ENCODE measurements at regions not wholly inside any gene's neighbourhood (a gene's known extent, or its start where the extent isn't known, plus 50 kb on each side); places are given as distances from the start of the nearest gene placed in this dataset.

DNA sequence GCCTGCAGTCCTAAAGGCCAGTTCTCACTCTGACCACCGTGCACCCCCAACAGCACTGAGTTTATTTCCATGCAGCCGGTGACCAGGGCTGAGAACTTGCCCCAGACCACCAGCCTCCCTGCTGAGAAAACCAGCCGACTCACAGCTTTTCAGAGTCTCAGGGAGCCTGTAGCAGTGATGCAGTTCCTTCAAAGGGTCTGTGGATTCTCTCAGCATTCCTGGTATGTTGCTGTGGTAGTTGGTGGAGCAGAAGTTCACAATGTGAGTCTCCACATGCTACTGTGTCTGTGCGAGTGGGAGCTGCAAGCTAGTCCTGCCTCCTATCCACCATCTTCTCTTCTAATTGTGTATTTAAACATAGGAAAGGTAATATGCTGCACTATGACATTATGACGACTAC, 254.9 kb upstream of the KLF12 start:
- intact Hi-C loops (cut with DNase I) = no loop called here
- 81% methylated on average over 2 of the region's 5 CpGs for WGBS (ENCODE audit: insufficient coverage, low coverage, low lambda C conversion rate, missing lambda C conversion rate)
- Histone ChIP-seq H3K9me3 (no peaks in the 10 kb centered on the region), H3K4me3 (no peak overlapping the region), H3K27me3 (no peaks in the 10 kb centered on the region), H3K36me3 (no peaks in the 10 kb centered on the region), H3K27ac (no peak overlapping the region), H3K4me1 (no peaks in the 10 kb centered on the region)
- TF ChIP-seq CTCF (IDR thresholded peaks at IDR 0.05) = no peak
- no peak for TF ChIP-seq POLR2A (IDR thresholded peaks at IDR 0.05)
- ATAC-seq (no peak), DNase-seq (no peak)

DNA sequence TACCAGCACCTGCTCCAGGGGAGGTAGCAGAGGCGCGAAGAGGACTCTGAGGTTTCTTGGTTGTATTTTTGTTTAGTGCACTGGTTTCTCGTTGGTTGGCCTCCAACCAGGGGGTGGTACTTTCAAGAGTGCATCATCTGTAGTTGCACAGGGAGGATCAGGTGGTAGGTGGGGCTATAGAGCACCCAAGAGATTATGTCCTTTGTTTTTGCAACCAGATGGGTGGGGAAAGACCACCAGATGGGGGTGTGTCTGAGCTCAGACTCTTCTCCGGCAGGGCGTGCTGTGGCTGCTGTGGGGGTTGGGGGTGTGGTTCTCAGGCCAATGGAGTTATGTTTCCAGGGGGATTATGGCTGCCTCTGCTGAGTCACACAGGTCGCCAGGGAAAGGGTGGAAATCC, 254.4 kb upstream of the KLF12 start:
- intact Hi-C loops (cut with DNase I) = no loop called here
- H3K27ac ChIP-seq = no peak overlapping the region
- no peaks in the 10 kb centered on the region for H3K9me3 ChIP-seq
- H3K4me1 ChIP-seq = no peaks in the 10 kb centered on the region
- 85% methylated on average over 4 of the region's 6 CpGs for WGBS (ENCODE audit: insufficient coverage, low coverage, low lambda C conversion rate, missing lambda C conversion rate)
- no peak for DNase-seq
- H3K4me3 ChIP-seq = no peak overlapping the region
- no peaks in the 10 kb centered on the region for H3K27me3 ChIP-seq
- TF ChIP-seq CTCF (IDR thresholded peaks at IDR 0.05) (no peak), POLR2A (IDR thresholded peaks at IDR 0.05) (no peak)
- ATAC-seq = no peak
- H3K36me3 ChIP-seq = no peaks in the 10 kb centered on the region

- Histone ChIP-seq H3K27me3 (no peaks in the 10 kb centered on the region), H3K9me3 (no peaks in the 10 kb centered on the region), H3K36me3 (no peaks in the 10 kb centered on the region), H3K4me3 (no peak overlapping the region), H3K4me1 (no peaks in the 10 kb centered on the region), H3K27ac (no peak overlapping the region)
- no peak for ATAC-seq
- intact Hi-C loops (cut with DNase I) = no loop called here
- no peak for DNase-seq
- TF ChIP-seq POLR2A (IDR thresholded peaks at IDR 0.05) (no peak), CTCF (IDR thresholded peaks at IDR 0.05) (no peak)
Measured at GRCh38 chr13:74372511-74372910, 238.3 kb upstream of the KLF12 start.

DNA sequence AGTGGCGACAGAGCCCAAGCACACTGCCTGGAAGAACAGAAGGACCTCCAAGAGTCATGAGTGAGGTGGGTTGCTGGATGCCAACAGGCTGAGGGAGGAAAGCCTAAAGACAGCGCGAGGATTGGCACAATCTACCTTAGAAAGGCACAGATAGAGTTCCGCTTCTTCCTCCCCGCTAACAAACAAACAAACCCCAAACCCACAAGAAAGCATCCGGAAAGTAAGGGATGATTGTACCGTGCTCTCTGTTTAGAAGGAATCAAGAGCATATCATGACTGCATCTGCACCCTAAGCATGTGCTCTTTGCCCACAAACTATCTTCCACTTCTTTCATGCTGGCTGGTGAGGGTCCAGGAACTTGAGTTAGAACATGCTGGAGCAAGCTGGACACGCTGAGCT, 233.0 kb upstream of the KLF12 start:
- intact Hi-C loops (cut with DNase I) = no loop called here
- H3K27ac ChIP-seq = no peak overlapping the region
- ATAC-seq = no peak

More for the DNA sequence above, 233.0 kb upstream of the KLF12 start:
- H3K4me3 ChIP-seq = no peak overlapping the region
- no peaks in the 10 kb centered on the region for H3K36me3 ChIP-seq
- DNase-seq = no peak
- TF ChIP-seq POLR2A (IDR thresholded peaks at IDR 0.05) (no peak), CTCF (IDR thresholded peaks at IDR 0.05) (no peak)
- no peaks in the 10 kb centered on the region for H3K27me3 ChIP-seq
- no peaks in the 10 kb centered on the region for H3K9me3 ChIP-seq
- WGBS (ENCODE audit: insufficient coverage, low coverage, low lambda C conversion rate, missing lambda C conversion rate) = 95% methylated on average over 5 of the region's 8 CpGs
- no peaks in the 10 kb centered on the region for H3K4me1 ChIP-seq
